B cell (primary cell): ENCODE measurements at regions not wholly inside any gene's neighbourhood (a gene's known extent, or its start where the extent isn't known, plus 50 kb on each side); places are given as distances from the start of the nearest gene placed in this dataset.

ENCODE experiments used
- EZH2 ChIP-seq: IDR thresholded peaks from 2 replicates; pipeline ENCODE4 v1.6.1; 2012; ENCODE audit warnings: borderline replicate concordance, low read depth, mild to moderate bottlenecking, moderate library complexity, low read length; ENCODE audit not compliant: insufficient read depth, poor library complexity, severe bottlenecking
- TF ChIP-seq, protein P1 (sequence below): fragments of 200-600 bp; IDR thresholded peaks from one replicate; pipeline ENCODE4 v1.8.0; 2022; ENCODE audit warnings: antibody characterized with exemption, mild to moderate bottlenecking

DNA sequence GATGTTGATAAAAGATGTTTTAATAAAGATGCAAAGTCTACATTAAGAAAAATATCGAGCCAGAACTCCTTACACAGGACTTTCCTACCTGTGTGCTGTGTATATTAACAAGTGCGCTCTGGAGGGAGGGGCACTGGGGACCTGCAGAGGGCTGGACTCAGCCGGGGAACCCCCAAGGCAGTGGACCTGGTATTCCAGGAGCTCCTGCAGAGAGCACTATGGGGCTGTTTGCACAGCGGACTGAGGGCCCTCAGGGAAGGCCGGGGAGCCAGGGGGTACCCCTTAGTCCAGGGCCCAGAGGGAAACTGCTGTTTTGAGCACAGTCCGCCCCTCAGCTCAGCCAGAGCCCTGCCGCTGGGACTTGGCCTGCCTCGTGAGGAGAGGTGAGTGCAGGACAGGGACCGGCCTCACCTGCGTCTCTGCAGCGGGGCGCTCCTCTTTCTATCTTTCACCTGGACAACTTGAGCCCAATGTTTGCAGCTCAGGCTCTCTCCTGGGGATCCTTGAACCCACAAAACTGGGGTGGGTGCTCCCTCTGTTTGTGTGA is 168.4 kb downstream of the ARL4C start:
- TF ChIP-seq, protein P1, sequence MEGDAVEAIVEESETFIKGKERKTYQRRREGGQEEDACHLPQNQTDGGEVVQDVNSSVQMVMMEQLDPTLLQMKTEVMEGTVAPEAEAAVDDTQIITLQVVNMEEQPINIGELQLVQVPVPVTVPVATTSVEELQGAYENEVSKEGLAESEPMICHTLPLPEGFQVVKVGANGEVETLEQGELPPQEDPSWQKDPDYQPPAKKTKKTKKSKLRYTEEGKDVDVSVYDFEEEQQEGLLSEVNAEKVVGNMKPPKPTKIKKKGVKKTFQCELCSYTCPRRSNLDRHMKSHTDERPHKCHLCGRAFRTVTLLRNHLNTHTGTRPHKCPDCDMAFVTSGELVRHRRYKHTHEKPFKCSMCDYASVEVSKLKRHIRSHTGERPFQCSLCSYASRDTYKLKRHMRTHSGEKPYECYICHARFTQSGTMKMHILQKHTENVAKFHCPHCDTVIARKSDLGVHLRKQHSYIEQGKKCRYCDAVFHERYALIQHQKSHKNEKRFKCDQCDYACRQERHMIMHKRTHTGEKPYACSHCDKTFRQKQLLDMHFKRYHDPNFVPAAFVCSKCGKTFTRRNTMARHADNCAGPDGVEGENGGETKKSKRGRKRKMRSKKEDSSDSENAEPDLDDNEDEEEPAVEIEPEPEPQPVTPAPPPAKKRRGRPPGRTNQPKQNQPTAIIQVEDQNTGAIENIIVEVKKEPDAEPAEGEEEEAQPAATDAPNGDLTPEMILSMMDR: no peak
- no peak for TF ChIP-seq EZH2
